ENCODE measurements at regions not wholly inside any gene's neighbourhood (a gene's known extent, or its start where the extent isn't known, plus 50 kb on each side); places are given as distances from the start of the nearest gene placed in this dataset.

GRCh38 chr14:100660498-100660881 lies 66.2 kb upstream of the DLK1 start:
- TF ChIP-seq GATA2 (IDR thresholded peaks at IDR 0.05; ENCODE audit: low read depth, low read length) (no peak), GATA3 (IDR thresholded peaks at IDR 0.05; ENCODE audit: low read depth, low read length) (no peak)

Data from SH-SY5Y (cell line).